ENCODE measurements at regions not wholly inside any gene's neighbourhood (a gene's known extent, or its start where the extent isn't known, plus 50 kb on each side); places are given as distances from the start of the nearest gene placed in this dataset.
A peak's percentile ranks its signal among the peaks of the same experiment; 100 is the strongest.
"Not testable (repeated sequence)": the region's sequence is repeated elsewhere in the genome, so short reads cannot be mapped to it uniquely, and the experiment has no call there.

DNA sequence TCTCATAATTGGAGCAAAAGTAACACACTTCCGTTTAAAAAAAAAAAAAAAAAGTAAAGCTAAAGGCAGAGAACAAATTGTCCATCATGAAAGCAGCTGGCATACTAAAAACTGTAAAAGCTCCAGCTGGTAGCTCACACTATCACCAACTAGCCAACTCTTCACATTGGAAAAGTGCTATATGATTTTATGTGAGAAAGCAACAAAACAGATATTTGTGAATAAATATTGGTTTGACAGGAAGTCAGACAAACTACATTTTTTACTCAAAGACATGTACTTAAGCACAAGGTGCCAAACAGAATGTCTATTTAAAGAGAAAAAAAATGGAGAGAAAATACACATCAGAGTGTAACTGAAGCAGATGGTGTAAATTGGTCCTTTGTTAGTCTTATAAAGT lies 231.2 kb upstream of the CADM2 start:
- H3K27me3 Mint-ChIP-seq, result no peaks in the 10 kb centered on the region
- Histone ChIP-seq H3K4me1 (ENCODE audit: insufficient read depth, low read length) (no peaks in the 10 kb centered on the region), H3K27me3 (ENCODE audit: insufficient read depth, low read length) (no peaks in the 10 kb centered on the region), H3K4me3 (ENCODE audit: low read length in 2 of 2) (no peak overlapping the region), H3K9me3 (ENCODE audit: control insufficient read depth in 1 of 2, low read length in 2 of 2) (peaks cover 0 to 3% of the 10 kb centered on the region in 2 donors), H3K36me3 (ENCODE audit: insufficient read depth, low read length) (no peaks in the 10 kb centered on the region), H3K27ac (ENCODE audit: low read depth, low read length) (no peak overlapping the region)
- no peak overlapping the region for H3K27ac Mint-ChIP-seq
- peaks cover 2 to 11% (median 4%) of the 10 kb centered on the region in 8 donors for H3K9me3 Mint-ChIP-seq
- H3K4me1 Mint-ChIP-seq, result no peaks in the 10 kb centered on the region
- POLR2A ChIA-PET (ENCODE audit: partially characterized antibody), result no interaction called here
- no peaks in the 10 kb centered on the region for H3K36me3 Mint-ChIP-seq
- DNase-seq, result no peak
- intact Hi-C loops (cut with micrococcal nuclease), result no loop called here
- H3K4me3 Mint-ChIP-seq, result no peak overlapping the region
- CTCF ChIA-PET (ENCODE audit: partially characterized antibody), result no interaction called here

- H3K27ac Mint-ChIP-seq; DNase-seq; H3K27me3 ChIP-seq (ENCODE audit: insufficient read depth, low read length); H3K9me3 ChIP-seq (ENCODE audit: control insufficient read depth in 1 of 2, low read length in 2 of 2); H3K4me1 ChIP-seq (ENCODE audit: insufficient read depth, low read length); H3K4me3 ChIP-seq (ENCODE audit: low read length in 2 of 2); H3K4me3 Mint-ChIP-seq; H3K27ac ChIP-seq (ENCODE audit: low read depth, low read length); H3K4me1 Mint-ChIP-seq; POLR2A ChIA-PET (ENCODE audit: partially characterized antibody); H3K36me3 Mint-ChIP-seq; H3K27me3 Mint-ChIP-seq; CTCF ChIA-PET (ENCODE audit: partially characterized antibody); H3K36me3 ChIP-seq (ENCODE audit: insufficient read depth, low read length); intact Hi-C loops (cut with micrococcal nuclease): not testable (repeated sequence)
- H3K9me3 Mint-ChIP-seq, result peaks cover 0 to 11% (median 5%) of the 10 kb centered on the region in 8 donors
These were observed 224.1 kb upstream of the CADM2 start for GRCh38 chr3:84734731-84735130.

GRCh38 chr3:84738086-84738485 lies 220.7 kb upstream of the CADM2 start:
- Histone ChIP-seq H3K4me1 (ENCODE audit: insufficient read depth, low read length) (no peaks in the 10 kb centered on the region), H3K27ac (ENCODE audit: low read depth, low read length) (no peak overlapping the region), H3K27me3 (ENCODE audit: insufficient read depth, low read length) (no peaks in the 10 kb centered on the region), H3K4me3 (ENCODE audit: low read length in 2 of 2) (no peak overlapping the region), H3K36me3 (ENCODE audit: insufficient read depth, low read length) (no peaks in the 10 kb centered on the region), H3K9me3 (ENCODE audit: control insufficient read depth in 1 of 2, low read length in 2 of 2) (no peaks in the 10 kb centered on the region)
- POLR2A ChIA-PET (ENCODE audit: partially characterized antibody), result no interaction called here
- intact Hi-C loops (cut with micrococcal nuclease), result no loop called here
- Mint-ChIP-seq H3K27me3 (no peaks in the 10 kb centered on the region), H3K4me3 (no peak overlapping the region), H3K9me3 (peaks cover 0 to 10% (median 3%) of the 10 kb centered on the region in 8 donors), H3K36me3 (no peaks in the 10 kb centered on the region), H3K4me1 (no peaks in the 10 kb centered on the region), H3K27ac (no peak overlapping the region)
- no peak for DNase-seq
- CTCF ChIA-PET (ENCODE audit: partially characterized antibody), result no interaction called here

GRCh38 chr3:84742915-84743425 lies 215.8 kb upstream of the CADM2 start:
- H3K27ac Mint-ChIP-seq, result no peak overlapping the region
- intact Hi-C loops (cut with micrococcal nuclease), result no loop called here
- H3K4me1 Mint-ChIP-seq, result no peaks in the 10 kb centered on the region
- H3K9me3 ChIP-seq (ENCODE audit: control insufficient read depth in 1 of 2, low read length in 2 of 2), result no peaks in the 10 kb centered on the region
- H3K36me3 Mint-ChIP-seq, result no peaks in the 10 kb centered on the region
- no peak for DNase-seq
- CTCF ChIA-PET (ENCODE audit: partially characterized antibody), result no interaction called here
- H3K27me3 Mint-ChIP-seq, result no peaks in the 10 kb centered on the region
- no peaks in the 10 kb centered on the region for H3K4me1 ChIP-seq (ENCODE audit: insufficient read depth, low read length)
- no peaks in the 10 kb centered on the region for H3K27me3 ChIP-seq (ENCODE audit: insufficient read depth, low read length)
- H3K27ac ChIP-seq (ENCODE audit: low read depth, low read length), result no peak overlapping the region
- H3K9me3 Mint-ChIP-seq, result peaks cover 0 to 5% (median 3%) of the 10 kb centered on the region in 8 donors
- POLR2A ChIA-PET (ENCODE audit: partially characterized antibody), result no interaction called here
- no peak overlapping the region for H3K4me3 Mint-ChIP-seq
- H3K36me3 ChIP-seq (ENCODE audit: insufficient read depth, low read length), result no peaks in the 10 kb centered on the region
- H3K4me3 ChIP-seq (ENCODE audit: low read length in 2 of 2), result no peak overlapping the region

DNA sequence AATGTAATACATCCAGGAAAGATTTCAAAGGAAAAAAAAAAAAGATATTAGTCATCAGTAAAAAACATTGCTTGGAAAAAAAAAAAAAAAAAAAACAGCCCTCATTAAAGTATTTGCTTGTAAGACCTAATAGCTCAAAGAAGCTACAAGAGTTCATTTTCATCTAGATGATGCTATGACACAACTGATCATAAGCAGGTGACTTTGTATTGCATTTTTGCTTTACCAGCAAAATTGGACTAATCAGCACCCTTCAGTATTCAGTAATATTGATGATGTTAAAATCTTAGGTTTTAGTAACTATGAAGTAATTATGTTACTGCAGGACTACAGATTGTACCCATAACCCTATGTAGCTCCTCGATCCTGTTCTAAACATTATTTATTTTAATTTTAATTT lies 214.7 kb upstream of the CADM2 start:
- H3K4me1 Mint-ChIP-seq, result no peaks in the 10 kb centered on the region
- DNase-seq, result no peak
- POLR2A ChIA-PET (ENCODE audit: partially characterized antibody), result no interaction called here
- CTCF ChIA-PET (ENCODE audit: partially characterized antibody), result no interaction called here
- H3K27me3 Mint-ChIP-seq, result no peaks in the 10 kb centered on the region
- Histone ChIP-seq H3K9me3 (ENCODE audit: control insufficient read depth in 1 of 2, low read length in 2 of 2) (no peaks in the 10 kb centered on the region), H3K27ac (ENCODE audit: low read depth, low read length) (no peak overlapping the region), H3K4me1 (ENCODE audit: insufficient read depth, low read length) (no peaks in the 10 kb centered on the region), H3K27me3 (ENCODE audit: insufficient read depth, low read length) (no peaks in the 10 kb centered on the region), H3K4me3 (ENCODE audit: low read length in 2 of 2) (no peak overlapping the region), H3K36me3 (ENCODE audit: insufficient read depth, low read length) (no peaks in the 10 kb centered on the region)
- intact Hi-C loops (cut with micrococcal nuclease), result no loop called here
- H3K9me3 Mint-ChIP-seq, result peaks cover 0 to 7% (median 4%) of the 10 kb centered on the region in 8 donors
- no peak overlapping the region for H3K27ac Mint-ChIP-seq
- no peaks in the 10 kb centered on the region for H3K36me3 Mint-ChIP-seq
- H3K4me3 Mint-ChIP-seq, result no peak overlapping the region

DNA sequence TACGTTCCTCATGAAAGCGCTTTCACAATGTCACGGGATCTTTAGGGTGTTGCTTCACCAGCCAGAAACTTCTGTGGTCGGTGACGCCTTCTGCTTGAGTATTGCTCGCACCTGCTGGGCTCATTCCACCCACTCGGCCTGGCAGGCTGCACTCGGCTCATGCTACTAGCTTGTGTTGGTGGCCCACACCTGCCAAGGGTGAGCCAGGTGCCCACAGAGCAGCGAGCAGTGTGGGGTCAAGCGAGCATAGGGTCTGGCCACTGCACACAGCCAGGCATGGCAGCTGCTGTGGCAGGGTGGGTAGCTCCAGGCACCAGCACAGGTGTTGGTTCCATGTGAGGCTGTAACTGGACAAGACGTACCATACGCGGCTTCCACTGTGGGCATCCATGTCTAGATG lies 202.9 kb upstream of the CADM2 start:
- Mint-ChIP-seq H3K27ac (no peak overlapping the region), H3K4me3 (no peak overlapping the region), H3K4me1 (no peaks in the 10 kb centered on the region), H3K9me3 (peaks cover 3 to 25% (median 9%) of the 10 kb centered on the region in 8 donors), H3K36me3 (no peaks in the 10 kb centered on the region), H3K27me3 (no peaks in the 10 kb centered on the region)
- Histone ChIP-seq H3K9me3 (ENCODE audit: control insufficient read depth in 1 of 2, low read length in 2 of 2) (no peaks in the 10 kb centered on the region), H3K27ac (ENCODE audit: low read depth, low read length) (no peak overlapping the region), H3K4me3 (ENCODE audit: low read length in 2 of 2) (no peak overlapping the region), H3K27me3 (ENCODE audit: insufficient read depth, low read length) (no peaks in the 10 kb centered on the region), H3K4me1 (ENCODE audit: insufficient read depth, low read length) (no peaks in the 10 kb centered on the region), H3K36me3 (ENCODE audit: insufficient read depth, low read length) (no peaks in the 10 kb centered on the region)
- ChIA-PET CTCF (ENCODE audit: partially characterized antibody) (no interaction called here), POLR2A (ENCODE audit: partially characterized antibody) (no interaction called here)
- intact Hi-C loops (cut with micrococcal nuclease), result no loop called here
- DNase-seq, result peak in 1 of 5 donors; percentile 19

DNA sequence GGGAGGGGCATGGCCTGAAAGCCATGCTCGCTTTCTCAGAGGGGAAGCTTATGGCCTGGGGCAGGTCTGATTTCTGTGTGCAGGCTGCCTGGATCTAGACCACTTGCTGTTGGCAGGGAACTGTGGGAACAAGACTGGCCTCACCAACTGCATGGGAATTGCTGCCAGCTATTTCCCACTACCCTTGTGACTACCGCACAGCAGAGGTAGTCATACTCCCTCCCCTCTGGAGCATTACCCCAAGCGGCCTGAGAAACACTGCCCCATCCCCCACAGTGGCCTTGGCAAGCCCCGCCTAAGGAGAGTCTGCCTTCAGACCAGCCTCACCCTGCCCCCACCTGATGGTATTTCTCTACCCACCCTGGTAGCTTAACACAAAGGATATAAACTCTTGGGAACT lies 199.4 kb upstream of the CADM2 start:
- H3K27ac ChIP-seq (ENCODE audit: low read depth, low read length), result no peak overlapping the region
- Mint-ChIP-seq H3K9me3 (peaks cover 0 to 30% (median 14%) of the 10 kb centered on the region in 8 donors), H3K4me1 (no peaks in the 10 kb centered on the region), H3K27ac (no peak overlapping the region), H3K27me3 (no peaks in the 10 kb centered on the region), H3K4me3 (no peak overlapping the region), H3K36me3 (no peaks in the 10 kb centered on the region)
- ChIA-PET POLR2A (ENCODE audit: partially characterized antibody) (no interaction called here), CTCF (ENCODE audit: partially characterized antibody) (no interaction called here)
- no peaks in the 10 kb centered on the region for H3K36me3 ChIP-seq (ENCODE audit: insufficient read depth, low read length)
- no peaks in the 10 kb centered on the region for H3K9me3 ChIP-seq (ENCODE audit: control insufficient read depth in 1 of 2, low read length in 2 of 2)
- no peak overlapping the region for H3K4me3 ChIP-seq (ENCODE audit: low read length in 2 of 2)
- DNase-seq, result no peak
- intact Hi-C loops (cut with micrococcal nuclease), result no loop called here
- H3K4me1 ChIP-seq (ENCODE audit: insufficient read depth, low read length), result no peaks in the 10 kb centered on the region
- H3K27me3 ChIP-seq (ENCODE audit: insufficient read depth, low read length), result no peaks in the 10 kb centered on the region

DNA sequence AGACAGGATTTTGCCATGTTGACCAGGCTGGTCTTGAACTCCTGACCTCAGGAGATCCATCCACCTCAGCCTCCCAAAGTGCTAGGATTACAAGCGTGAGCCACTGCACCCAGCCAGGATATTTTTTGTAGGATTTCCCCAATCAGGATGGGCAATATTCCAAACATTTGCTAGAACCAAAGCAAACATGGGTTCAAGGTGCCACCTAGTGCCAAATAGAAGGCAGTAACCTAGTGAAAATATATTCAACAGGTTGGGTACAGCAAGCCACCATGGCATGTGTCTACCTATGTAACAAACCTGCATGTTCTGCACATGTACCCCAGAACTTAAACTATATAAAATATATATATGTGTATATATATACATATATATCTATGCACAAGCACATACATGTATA lies 185.9 kb upstream of the CADM2 start:
- H3K4me1 Mint-ChIP-seq, result no peaks in the 10 kb centered on the region
- H3K27ac Mint-ChIP-seq, result no peak overlapping the region
- no peak overlapping the region for H3K4me3 ChIP-seq (ENCODE audit: low read length in 2 of 2)
- no peaks in the 10 kb centered on the region for H3K36me3 ChIP-seq (ENCODE audit: insufficient read depth, low read length)
- H3K9me3 Mint-ChIP-seq, result peaks cover 3 to 23% (median 15%) of the 10 kb centered on the region in 8 donors
- ChIA-PET POLR2A (ENCODE audit: partially characterized antibody) (no interaction called here), CTCF (ENCODE audit: partially characterized antibody) (no interaction called here)
- no peak overlapping the region for H3K4me3 Mint-ChIP-seq
- no peaks in the 10 kb centered on the region for H3K9me3 ChIP-seq (ENCODE audit: control insufficient read depth in 1 of 2, low read length in 2 of 2)
- H3K27ac ChIP-seq (ENCODE audit: low read depth, low read length), result no peak overlapping the region
- H3K27me3 ChIP-seq (ENCODE audit: insufficient read depth, low read length), result no peaks in the 10 kb centered on the region
- intact Hi-C loops (cut with micrococcal nuclease), result no loop called here
- DNase-seq, result no peak
- H3K36me3 Mint-ChIP-seq, result no peaks in the 10 kb centered on the region
- H3K27me3 Mint-ChIP-seq, result no peaks in the 10 kb centered on the region
- H3K4me1 ChIP-seq (ENCODE audit: insufficient read depth, low read length), result no peaks in the 10 kb centered on the region
